ENCODE measurements at regions not wholly inside any gene's neighbourhood (a gene's known extent, or its start where the extent isn't known, plus 50 kb on each side); places are given as distances from the start of the nearest gene placed in this dataset.

- H3K27me3 ChIP-seq (ENCODE audit: insufficient read depth, poor library complexity, severe bottlenecking) = no peaks in the 10 kb centered on the region
- no peak for DNase-seq (ENCODE audit: low read depth in 1 of 2, low spot score in 1 of 2)
- TF ChIP-seq SPI1 (IDR thresholded peaks at IDR 0.05; ENCODE audit: borderline replicate concordance, low read depth) = no peak
- TF ChIP-seq GABPA (IDR thresholded peaks at IDR 0.05; ENCODE audit: low read depth) = no peak
- no peak for TF ChIP-seq CTCF (IDR thresholded peaks at IDR 0.05; ENCODE audit: insufficient read depth, low read length)
- TF ChIP-seq POLR2AphosphoS5 (IDR thresholded peaks at IDR 0.05; ENCODE audit: low read depth) = no peak
- no peak for TF ChIP-seq REST (IDR thresholded peaks at IDR 0.05; ENCODE audit: insufficient replicate concordance, low read depth)
- no peak overlapping the region for H3K27ac ChIP-seq (replicated peaks)
- H3K4me3 ChIP-seq (replicated peaks; ENCODE audit: insufficient read depth, low read length) = no peak overlapping the region
Measured at GRCh38 chr1:58928514-58928913, 144.7 kb upstream of the JUN start.

GRCh38 chr1:58929671-58930325, 146.0 kb upstream of the JUN start:
- TF ChIP-seq SPI1 (IDR thresholded peaks at IDR 0.05; ENCODE audit: borderline replicate concordance, low read depth) (no peak), CTCF (IDR thresholded peaks at IDR 0.05; ENCODE audit: insufficient read depth, low read length) (no peak), REST (IDR thresholded peaks at IDR 0.05; ENCODE audit: insufficient replicate concordance, low read depth) (no peak), POLR2AphosphoS5 (IDR thresholded peaks at IDR 0.05; ENCODE audit: low read depth) (no peak), GABPA (IDR thresholded peaks at IDR 0.05; ENCODE audit: low read depth) (no peak)
- no peak for DNase-seq (ENCODE audit: low read depth in 1 of 2, low spot score in 1 of 2)
- H3K27me3 ChIP-seq (ENCODE audit: insufficient read depth, poor library complexity, severe bottlenecking) = no peaks in the 10 kb centered on the region
- H3K4me3 ChIP-seq (replicated peaks; ENCODE audit: insufficient read depth, low read length) = no peak overlapping the region
- H3K27ac ChIP-seq (replicated peaks) = no peak overlapping the region

GRCh38 chr1:58931024-58931423, 147.2 kb upstream of the JUN start:
- TF ChIP-seq GABPA (IDR thresholded peaks at IDR 0.05; ENCODE audit: low read depth) = no peak
- TF ChIP-seq CTCF (IDR thresholded peaks at IDR 0.05; ENCODE audit: insufficient read depth, low read length) = no peak
- no peak for TF ChIP-seq SPI1 (IDR thresholded peaks at IDR 0.05; ENCODE audit: borderline replicate concordance, low read depth)
- TF ChIP-seq REST (IDR thresholded peaks at IDR 0.05; ENCODE audit: insufficient replicate concordance, low read depth) = no peak
- no peak for TF ChIP-seq POLR2AphosphoS5 (IDR thresholded peaks at IDR 0.05; ENCODE audit: low read depth)
- no peak for DNase-seq (ENCODE audit: low read depth in 1 of 2, low spot score in 1 of 2)
- no peak overlapping the region for H3K4me3 ChIP-seq (replicated peaks; ENCODE audit: insufficient read depth, low read length)
- H3K27ac ChIP-seq (replicated peaks) = no peak overlapping the region
- no peaks in the 10 kb centered on the region for H3K27me3 ChIP-seq (ENCODE audit: insufficient read depth, poor library complexity, severe bottlenecking)

Data from HL-60 (cell line).